K562 (cell line): ENCODE measurements at regions not wholly inside any gene's neighbourhood (a gene's known extent, or its start where the extent isn't known, plus 50 kb on each side); places are given as distances from the start of the nearest gene placed in this dataset.

ENCODE experiments used
- SETDB1 ChIP-seq: IDR thresholded peaks from one replicate; pipeline ENCODE4 v1.6.1; 2012; ENCODE audit warnings: low read length, control low read depth, inconsistent platforms
- TF ChIP-seq, protein P1 (sequence below), 3 experiments: IDR thresholded peaks in 2 of 3; conservative IDR thresholded peaks in 1 of 3; 2 replicates each; pipeline ENCODE4 v1.5.1; 2011 to 2012; ENCODE audit warnings: low read length in 3 of 3, mild to moderate bottlenecking in 3 of 3, control low read depth in 2 of 3, improper control_type of control experiment in 1 of 3, inconsistent platforms in 1 of 3, low read depth in 1 of 3, mixed read lengths in 1 of 3, moderate library complexity in 1 of 3; ENCODE audit not compliant: insufficient read depth in 2 of 3

DNA sequence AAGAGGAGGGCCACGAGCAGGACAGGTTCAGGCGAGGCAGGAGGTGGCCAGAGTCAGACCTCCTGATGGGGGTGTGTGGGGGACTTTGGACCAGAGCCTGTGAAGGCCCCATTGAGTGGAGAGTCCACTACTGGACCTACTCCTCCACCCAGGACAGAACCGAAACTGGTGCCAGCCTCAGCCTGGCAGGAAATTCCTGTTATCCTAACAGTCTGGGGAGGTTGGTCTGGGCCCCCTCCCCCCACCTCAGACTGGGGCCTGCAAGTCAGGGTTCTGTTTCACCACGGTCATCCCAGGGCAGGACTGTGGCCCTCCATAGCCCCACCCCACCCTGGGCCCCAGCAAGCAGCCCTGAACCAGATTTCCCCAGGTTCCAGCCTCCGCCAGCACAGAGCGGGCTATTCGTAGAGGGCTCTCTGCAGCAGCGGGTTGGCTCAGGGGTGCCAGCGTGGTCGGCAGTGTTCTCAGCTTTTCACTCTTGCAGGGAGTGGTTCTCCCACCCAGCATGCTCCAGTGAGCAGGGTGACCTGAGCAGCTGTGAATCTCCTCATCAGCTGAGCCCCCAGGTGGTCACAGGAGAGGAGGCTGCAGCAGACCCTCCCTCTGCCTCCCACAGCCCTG lies 217.3 kb downstream of the TBC1D2B start:
- TF ChIP-seq SETDB1, result no peak
- TF ChIP-seq, protein P1, sequence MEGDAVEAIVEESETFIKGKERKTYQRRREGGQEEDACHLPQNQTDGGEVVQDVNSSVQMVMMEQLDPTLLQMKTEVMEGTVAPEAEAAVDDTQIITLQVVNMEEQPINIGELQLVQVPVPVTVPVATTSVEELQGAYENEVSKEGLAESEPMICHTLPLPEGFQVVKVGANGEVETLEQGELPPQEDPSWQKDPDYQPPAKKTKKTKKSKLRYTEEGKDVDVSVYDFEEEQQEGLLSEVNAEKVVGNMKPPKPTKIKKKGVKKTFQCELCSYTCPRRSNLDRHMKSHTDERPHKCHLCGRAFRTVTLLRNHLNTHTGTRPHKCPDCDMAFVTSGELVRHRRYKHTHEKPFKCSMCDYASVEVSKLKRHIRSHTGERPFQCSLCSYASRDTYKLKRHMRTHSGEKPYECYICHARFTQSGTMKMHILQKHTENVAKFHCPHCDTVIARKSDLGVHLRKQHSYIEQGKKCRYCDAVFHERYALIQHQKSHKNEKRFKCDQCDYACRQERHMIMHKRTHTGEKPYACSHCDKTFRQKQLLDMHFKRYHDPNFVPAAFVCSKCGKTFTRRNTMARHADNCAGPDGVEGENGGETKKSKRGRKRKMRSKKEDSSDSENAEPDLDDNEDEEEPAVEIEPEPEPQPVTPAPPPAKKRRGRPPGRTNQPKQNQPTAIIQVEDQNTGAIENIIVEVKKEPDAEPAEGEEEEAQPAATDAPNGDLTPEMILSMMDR (IDR thresholded peaks at IDR 0.05 in 2 of 3, conservative IDR thresholded peaks at IDR 0.05 in 1 of 3; ENCODE audit: insufficient read depth in 2 of 3, low read depth in 1 of 3, low read length in 3 of 3), result no peak
